ENCODE measurements at regions not wholly inside any gene's neighbourhood (a gene's known extent, or its start where the extent isn't known, plus 50 kb on each side); places are given as distances from the start of the nearest gene placed in this dataset.

- Mint-ChIP-seq H3K4me3 (no peak overlapping the region), H3K36me3 (ENCODE audit: low read depth) (no peaks in the 10 kb centered on the region), H3K9me3 (no peaks in the 10 kb centered on the region), H3K27me3 (peaks cover 25% of the 10 kb centered on the region), H3K27ac (no peak overlapping the region), H3K4me1 (ENCODE audit: low read depth) (no peaks in the 10 kb centered on the region)
- Histone ChIP-seq H3K36me3 (ENCODE audit: insufficient read depth, low read length) (no peaks in the 10 kb centered on the region), H3K4me3 (ENCODE audit: low read length) (no peak overlapping the region), H3K27ac (ENCODE audit: low read depth in 1 of 2, low read length in 2 of 2) (no peak overlapping the region), H3K27me3 (ENCODE audit: control insufficient read depth in 1 of 2, insufficient read depth in 2 of 2, low read length in 2 of 2) (no peaks in the 10 kb centered on the region), H3K9me3 (ENCODE audit: control insufficient read depth in 1 of 2, insufficient read depth in 1 of 2, low read length in 2 of 2) (peaks cover 0 to 5% of the 10 kb centered on the region in 2 experiments), H3K4me1 (ENCODE audit: insufficient read depth, low read length) (no peaks in the 10 kb centered on the region)
- no peak for TF ChIP-seq CTCF (IDR thresholded peaks at IDR 0.05)
- ATAC-seq (ENCODE audit: poor library complexity) (no peak), DNase-seq (no peak)
- intact Hi-C loops (cut with DNase I, micrococcal nuclease): no loop called here
- ChIA-PET POLR2A (no interaction called here), CTCF (no interaction called here)
Measured at GRCh38 chr10:2962194-2962593, 105.2 kb upstream of the PFKP start.

- CTCF ChIA-PET: no interaction called here
- DNase-seq: no peak
- H3K36me3 Mint-ChIP-seq (ENCODE audit: low read depth): no peaks in the 10 kb centered on the region
- H3K36me3 ChIP-seq (ENCODE audit: insufficient read depth, low read length): no peaks in the 10 kb centered on the region
- no peaks in the 10 kb centered on the region for H3K4me1 Mint-ChIP-seq (ENCODE audit: low read depth)
- no peak overlapping the region for H3K27ac ChIP-seq (ENCODE audit: low read depth in 1 of 2, low read length in 2 of 2)
- intact Hi-C loops (cut with DNase I, micrococcal nuclease): no loop called here
- peaks cover 9% of the 10 kb centered on the region for H3K27me3 Mint-ChIP-seq
- H3K4me3 Mint-ChIP-seq: no peak overlapping the region
- no peaks in the 10 kb centered on the region for H3K4me1 ChIP-seq (ENCODE audit: insufficient read depth, low read length)
- no peak for TF ChIP-seq CTCF (IDR thresholded peaks at IDR 0.05)
- no peak for ATAC-seq (ENCODE audit: poor library complexity)
- peaks cover 0 to 4% of the 10 kb centered on the region in 2 experiments for H3K27me3 ChIP-seq (ENCODE audit: control insufficient read depth in 1 of 2, insufficient read depth in 2 of 2, low read length in 2 of 2)
- no peak overlapping the region for H3K27ac Mint-ChIP-seq
- no peak overlapping the region for H3K4me3 ChIP-seq (ENCODE audit: low read length)
- POLR2A ChIA-PET: no interaction called here
- H3K9me3 ChIP-seq (ENCODE audit: control insufficient read depth in 1 of 2, insufficient read depth in 1 of 2, low read length in 2 of 2): peaks cover 0 to 5% of the 10 kb centered on the region in 2 experiments
- H3K9me3 Mint-ChIP-seq: no peaks in the 10 kb centered on the region
Measured at GRCh38 chr10:2958659-2959058, 108.7 kb upstream of the PFKP start.

- Histone ChIP-seq H3K27me3 (ENCODE audit: control insufficient read depth in 1 of 2, insufficient read depth in 2 of 2, low read length in 2 of 2) (peaks cover 0 to 4% of the 10 kb centered on the region in 2 experiments), H3K4me1 (ENCODE audit: insufficient read depth, low read length) (no peaks in the 10 kb centered on the region), H3K9me3 (ENCODE audit: control insufficient read depth in 1 of 2, insufficient read depth in 1 of 2, low read length in 2 of 2) (peaks cover 0 to under 1% of the 10 kb centered on the region in 2 experiments), H3K27ac (ENCODE audit: low read depth in 1 of 2, low read length in 2 of 2) (no peak overlapping the region), H3K4me3 (ENCODE audit: low read length) (no peak overlapping the region), H3K36me3 (ENCODE audit: insufficient read depth, low read length) (no peaks in the 10 kb centered on the region)
- peaks cover 5% of the 10 kb centered on the region for H3K27me3 Mint-ChIP-seq
- intact Hi-C loops (cut with DNase I, micrococcal nuclease): no loop called here
- TF ChIP-seq CTCF (IDR thresholded peaks at IDR 0.05): no peak
- H3K27ac Mint-ChIP-seq: no peak overlapping the region
- H3K36me3 Mint-ChIP-seq (ENCODE audit: low read depth): no peaks in the 10 kb centered on the region
- CTCF ChIA-PET: no interaction called here
- no peak for ATAC-seq (ENCODE audit: poor library complexity)
- no peaks in the 10 kb centered on the region for H3K4me1 Mint-ChIP-seq (ENCODE audit: low read depth)
- no peak overlapping the region for H3K4me3 Mint-ChIP-seq
- POLR2A ChIA-PET: no interaction called here
- H3K9me3 Mint-ChIP-seq: no peaks in the 10 kb centered on the region
- no peak for DNase-seq
Measured at GRCh38 chr10:2957785-2958184, 109.6 kb upstream of the PFKP start.
